ENCODE measurements at regions not wholly inside any gene's neighbourhood (a gene's known extent, or its start where the extent isn't known, plus 50 kb on each side); places are given as distances from the start of the nearest gene placed in this dataset.

DNA sequence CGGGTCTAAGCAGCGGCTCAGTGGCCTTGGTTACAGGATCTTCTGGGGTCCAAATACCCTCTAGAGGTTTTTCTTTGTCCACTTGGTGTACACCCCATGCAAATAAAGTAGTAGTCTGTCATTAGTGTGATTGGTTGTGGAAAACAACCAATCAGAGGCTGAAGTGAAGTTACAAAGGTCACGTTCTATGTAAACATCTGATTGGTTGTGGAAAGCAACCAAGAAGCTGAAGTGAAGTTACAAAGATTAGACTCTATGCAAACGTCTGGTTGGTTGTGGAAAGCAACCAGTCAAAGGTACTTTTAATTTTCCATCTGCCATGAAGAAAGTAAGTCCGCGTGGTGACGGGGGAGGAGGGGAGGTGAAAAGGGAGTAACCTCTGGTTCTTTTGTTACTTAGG lies 790.9 kb downstream of the UQCRFS1 start:
- H2BK15ac ChIP-seq (ENCODE audit: low read depth, low read length): no peak overlapping the region
- no peak overlapping the region for H3T11ph ChIP-seq (ENCODE audit: low read length)
- no peak overlapping the region for H2BK20ac ChIP-seq (ENCODE audit: low read depth, low read length, poor library complexity, severe bottlenecking)
- H3K23ac ChIP-seq (ENCODE audit: insufficient read length, low read depth, low read length): no peak overlapping the region
- H4K8ac ChIP-seq (replicated peaks; ENCODE audit: insufficient read length, low read depth, low read length): no peak overlapping the region
- TF ChIP-seq, protein P1, sequence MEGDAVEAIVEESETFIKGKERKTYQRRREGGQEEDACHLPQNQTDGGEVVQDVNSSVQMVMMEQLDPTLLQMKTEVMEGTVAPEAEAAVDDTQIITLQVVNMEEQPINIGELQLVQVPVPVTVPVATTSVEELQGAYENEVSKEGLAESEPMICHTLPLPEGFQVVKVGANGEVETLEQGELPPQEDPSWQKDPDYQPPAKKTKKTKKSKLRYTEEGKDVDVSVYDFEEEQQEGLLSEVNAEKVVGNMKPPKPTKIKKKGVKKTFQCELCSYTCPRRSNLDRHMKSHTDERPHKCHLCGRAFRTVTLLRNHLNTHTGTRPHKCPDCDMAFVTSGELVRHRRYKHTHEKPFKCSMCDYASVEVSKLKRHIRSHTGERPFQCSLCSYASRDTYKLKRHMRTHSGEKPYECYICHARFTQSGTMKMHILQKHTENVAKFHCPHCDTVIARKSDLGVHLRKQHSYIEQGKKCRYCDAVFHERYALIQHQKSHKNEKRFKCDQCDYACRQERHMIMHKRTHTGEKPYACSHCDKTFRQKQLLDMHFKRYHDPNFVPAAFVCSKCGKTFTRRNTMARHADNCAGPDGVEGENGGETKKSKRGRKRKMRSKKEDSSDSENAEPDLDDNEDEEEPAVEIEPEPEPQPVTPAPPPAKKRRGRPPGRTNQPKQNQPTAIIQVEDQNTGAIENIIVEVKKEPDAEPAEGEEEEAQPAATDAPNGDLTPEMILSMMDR (conservative IDR thresholded peaks at IDR 0.05): no peak
- no peak overlapping the region for H2AFZ ChIP-seq (ENCODE audit: low read length)
- H3K79me2 ChIP-seq (ENCODE audit: insufficient read depth, low read length): no peaks in the 10 kb centered on the region
- H3K56ac ChIP-seq (ENCODE audit: insufficient read length, low read depth, low read length): no peak overlapping the region
- H2BK120ac ChIP-seq (ENCODE audit: low read depth, low read length, poor library complexity, severe bottlenecking): no peak overlapping the region
- no peaks in the 10 kb centered on the region for H4K20me1 ChIP-seq (ENCODE audit: control insufficient read depth, insufficient read depth, insufficient read length)
- H3K23me2 ChIP-seq (ENCODE audit: insufficient read length, low read depth, low read length, poor library complexity, severe bottlenecking): no peaks in the 10 kb centered on the region
- no peak overlapping the region for H3K4me2 ChIP-seq (ENCODE audit: insufficient read depth, insufficient read length, low read length)
- no peaks in the 10 kb centered on the region for H3K9me3 ChIP-seq (ENCODE audit: control insufficient read depth, low read depth, low read length)
- no peak overlapping the region for H4K91ac ChIP-seq (ENCODE audit: insufficient read length, low read depth, low read length)
- Mint-ChIP-seq H3K27me3 (ENCODE audit: low read depth) (no peaks in the 10 kb centered on the region), H3K36me3 (ENCODE audit: insufficient read depth in 1 of 3, low read depth in 3 of 3) (no peaks in the 10 kb centered on the region; a peak in 1 of 7 replicates), H3K4me1 (peaks cover 36 to 38% of the 10 kb centered on the region in 2 experiments), H3K4me3 (no peak overlapping the region), H3K9me3 (no peaks in the 10 kb centered on the region), H3K27ac (no peak overlapping the region)
- WGBS (ENCODE audit: extremely low coverage, insufficient read length, low lambda C conversion rate): no CpG with 5 or more reads among the region's 7 CpGs
- no peak overlapping the region for H2BK5ac ChIP-seq (ENCODE audit: insufficient read length, low read length)
- no peak overlapping the region for H3K14ac ChIP-seq (ENCODE audit: insufficient read depth, low read length)
- no peak overlapping the region for H3K4ac ChIP-seq (ENCODE audit: low read depth, low read length)
- no peaks in the 10 kb centered on the region for H3K79me1 ChIP-seq (ENCODE audit: insufficient read depth, low read depth, low read length, poor library complexity, severe bottlenecking)
- H3K27me3 ChIP-seq (ENCODE audit: insufficient read depth, low read length): no peaks in the 10 kb centered on the region
- no peak overlapping the region for H2AK5ac ChIP-seq (ENCODE audit: insufficient read length, low read length)
- no peak for DNase-seq
- H2BK12ac ChIP-seq (ENCODE audit: insufficient read length, low read depth, low read length): no peak overlapping the region
- H3K9ac ChIP-seq (ENCODE audit: extremely low read depth, insufficient read length, low read length): no peak overlapping the region
- no peak overlapping the region for H3K18ac ChIP-seq (ENCODE audit: insufficient read length, low read depth, low read length)
- no peak overlapping the region for H3K27ac ChIP-seq (ENCODE audit: insufficient read length, low read depth, low read length)
- H4K5ac ChIP-seq (ENCODE audit: insufficient read length, low read depth, low read length): no peak overlapping the region
- H3K4me1 ChIP-seq (ENCODE audit: insufficient read depth, low read length): peaks cover 17% of the 10 kb centered on the region
